AG09319 (cell line): ENCODE measurements at regions not wholly inside any gene's neighbourhood (a gene's known extent, or its start where the extent isn't known, plus 50 kb on each side); places are given as distances from the start of the nearest gene placed in this dataset.

Experiments used
- DNase-seq: peaks from one replicate; pipeline ENCODE4 v3.0.0-alpha.2; 2010; ENCODE audit warnings: low read depth; ENCODE audit errors: extremely low read depth
- CTCF ChIP-seq: IDR thresholded peaks from 2 replicates; pipeline ENCODE4 v1.5.1; 2011; ENCODE audit warnings: low read depth, mild to moderate bottlenecking, inconsistent platforms, low read length, moderate library complexity

- TF ChIP-seq CTCF: no peak
- DNase-seq: no peak
Measured at GRCh38 chr2:9780368-9781130, 62.7 kb upstream of the TAF1B start.

GRCh38 chr2:9781252-9781651, 62.0 kb upstream of the TAF1B start:
- peak; percentile 81 for DNase-seq
- no peak for TF ChIP-seq CTCF

GRCh38 chr2:9782197-9782719, 61.0 kb upstream of the TAF1B start:
- TF ChIP-seq CTCF: no peak; the same call in 1 of the 2 replicates
- no peak for DNase-seq

- DNase-seq: no peak
- no peak for TF ChIP-seq CTCF
Measured at GRCh38 chr2:9789371-9789770, 53.9 kb upstream of the TAF1B start.

GRCh38 chr2:9790702-9791225, 52.5 kb upstream of the TAF1B start:
- DNase-seq: no peak
- TF ChIP-seq CTCF: no peak

GRCh38 chr2:9791711-9792110, 51.6 kb upstream of the TAF1B start:
- no peak for DNase-seq
- no peak for TF ChIP-seq CTCF

- no peak for TF ChIP-seq CTCF
- DNase-seq: no peak
Measured at GRCh38 chr2:9793156-9793917, 49.9 kb upstream of the TAF1B start.
